ENCODE measurements at regions not wholly inside any gene's neighbourhood (a gene's known extent, or its start where the extent isn't known, plus 50 kb on each side); places are given as distances from the start of the nearest gene placed in this dataset.

- H4K20me1 ChIP-seq (replicated peaks; ENCODE audit: control insufficient read depth, extremely low read depth, insufficient read depth, low read length): no peaks in the 10 kb centered on the region
- FAIRE-seq (no peak), DNase-seq (ENCODE audit: low read depth, low spot score) (no peak)
- no peaks in the 10 kb centered on the region for H3K36me3 ChIP-seq (ENCODE audit: control insufficient read depth in 2 of 2, extremely low read depth in 1 of 2, insufficient read depth in 2 of 2, low read length in 2 of 2)
- peaks cover 2% of the 10 kb centered on the region for H3K9me3 ChIP-seq (replicated peaks; ENCODE audit: control insufficient read depth, insufficient read depth, low read length)
- no peaks in the 10 kb centered on the region for H3K9me1 ChIP-seq (replicated peaks; ENCODE audit: control insufficient read depth, extremely low read depth, insufficient read depth, low read length)
- no peak overlapping the region for H3K27ac ChIP-seq (ENCODE audit: insufficient read depth, low read depth, low read length)
- H3K27me3 ChIP-seq (ENCODE audit: control insufficient read depth in 2 of 2, insufficient read depth in 2 of 2, low read length in 2 of 2): no peaks in the 10 kb centered on the region
- no peak overlapping the region for H2AFZ ChIP-seq (ENCODE audit: low read depth, low read length)
- no peaks in the 10 kb centered on the region for H3K4me1 ChIP-seq (ENCODE audit: control insufficient read depth, extremely low read depth, insufficient read depth, low read length)
- POLR2A ChIA-PET: no interaction called here
- H3K9ac ChIP-seq (replicated peaks; ENCODE audit: extremely low read depth, insufficient read depth, low read length): no peak overlapping the region
- no TSS peak for BruUV-seq (replicated peaks)
- H3K4me2 ChIP-seq (ENCODE audit: insufficient read depth, low read length): no peak overlapping the region
- CTCF ChIA-PET: no interaction called here
- no peaks in the 10 kb centered on the region for H3K79me2 ChIP-seq (ENCODE audit: control insufficient read depth, insufficient read depth, low read length)
- TF ChIP-seq FOS (IDR thresholded peaks at IDR 0.05; ENCODE audit: borderline replicate concordance, insufficient read depth, low read length) (no peak), POLR2A (IDR thresholded peaks at IDR 0.05; ENCODE audit: low read depth, low read length) (no peak), MAX (IDR thresholded peaks at IDR 0.05; ENCODE audit: insufficient read depth, insufficient read length) (no peak), EZH2 (IDR thresholded peaks at IDR 0.05; ENCODE audit: borderline replicate concordance, low read depth, low read length, severe bottlenecking) (no peak), GATA2 (IDR thresholded peaks at IDR 0.05; ENCODE audit: insufficient read depth, insufficient read length, low read depth, low read length) (no peak), POLR2AphosphoS5 (IDR thresholded peaks at IDR 0.05; ENCODE audit: insufficient read depth, low read depth, low read length) (no peak), JUN (IDR thresholded peaks at IDR 0.05; ENCODE audit: borderline replicate concordance, insufficient read depth, insufficient read length, low read depth) (no peak), MYC (IDR thresholded peaks at IDR 0.05; ENCODE audit: low read depth, low read length) (no peak)
- TF ChIP-seq, protein P1, sequence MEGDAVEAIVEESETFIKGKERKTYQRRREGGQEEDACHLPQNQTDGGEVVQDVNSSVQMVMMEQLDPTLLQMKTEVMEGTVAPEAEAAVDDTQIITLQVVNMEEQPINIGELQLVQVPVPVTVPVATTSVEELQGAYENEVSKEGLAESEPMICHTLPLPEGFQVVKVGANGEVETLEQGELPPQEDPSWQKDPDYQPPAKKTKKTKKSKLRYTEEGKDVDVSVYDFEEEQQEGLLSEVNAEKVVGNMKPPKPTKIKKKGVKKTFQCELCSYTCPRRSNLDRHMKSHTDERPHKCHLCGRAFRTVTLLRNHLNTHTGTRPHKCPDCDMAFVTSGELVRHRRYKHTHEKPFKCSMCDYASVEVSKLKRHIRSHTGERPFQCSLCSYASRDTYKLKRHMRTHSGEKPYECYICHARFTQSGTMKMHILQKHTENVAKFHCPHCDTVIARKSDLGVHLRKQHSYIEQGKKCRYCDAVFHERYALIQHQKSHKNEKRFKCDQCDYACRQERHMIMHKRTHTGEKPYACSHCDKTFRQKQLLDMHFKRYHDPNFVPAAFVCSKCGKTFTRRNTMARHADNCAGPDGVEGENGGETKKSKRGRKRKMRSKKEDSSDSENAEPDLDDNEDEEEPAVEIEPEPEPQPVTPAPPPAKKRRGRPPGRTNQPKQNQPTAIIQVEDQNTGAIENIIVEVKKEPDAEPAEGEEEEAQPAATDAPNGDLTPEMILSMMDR (IDR thresholded peaks at IDR 0.05; ENCODE audit: extremely low read depth in 1 of 2, insufficient read depth in 1 of 2, low read depth in 1 of 2, low read length in 2 of 2): no peak
- intact Hi-C loops (cut with micrococcal nuclease): no loop called here
- H3K4me3 ChIP-seq (replicated peaks in 1 of 3; ENCODE audit: insufficient read depth in 1 of 3, low read depth in 1 of 3, low read length in 3 of 3): no peak overlapping the region
- dilution Hi-C loops (cut with MboI; ENCODE audit: extremely low pct_ligation_motif_present, low sequenced_read_pairs): no loop called here
Measured at GRCh38 chr12:34354239-34355200, 332.2 kb downstream of the ALG10 start.
